Activated CD4-positive, alpha-beta T cell treated with anti-CD3 and anti-CD28 coated beads for 36 hours (primary cell): ENCODE measurements at regions not wholly inside any gene's neighbourhood (a gene's known extent, or its start where the extent isn't known, plus 50 kb on each side); places are given as distances from the start of the nearest gene placed in this dataset.
"Not testable (repeated sequence)": the region's sequence is repeated elsewhere in the genome, so short reads cannot be mapped to it uniquely, and the experiment has no call there.

Experiments
- ATAC-seq: fragments of 200-7000 bp; cut with Tn5 transposase; one replicate; pipeline ENCODE4 v1.10.0; 2021; ENCODE audit warnings: mild to moderate bottlenecking, moderate library complexity
- CTCF ChIA-PET: fragments of 350-600 bp; sonication (Branson Sonifier 250); formaldehyde crosslinking; loops from one replicate; lab custom pipeline; 2021; ENCODE audit warnings: antibody characterized with exemption; lab: Charles Lee
- POLR2A ChIA-PET: fragments of 350-600 bp; sonication (Branson Sonifier 250); formaldehyde crosslinking; loops from one replicate; lab custom pipeline; 2021; ENCODE audit warnings: antibody characterized with exemption, inconsistent platforms; lab: Charles Lee
- DNase-seq: peaks from one replicate; pipeline ENCODE4 v3.0.0-alpha.2; 2020
- H3K27ac Mint-ChIP-seq: one replicate; pipeline ENCODE4 v1.8.0; 2021; ENCODE audit warnings: mixed read lengths
- H3K27me3 Mint-ChIP-seq: one replicate; pipeline ENCODE4 v1.8.0; 2021; ENCODE audit warnings: mixed read lengths
- H3K36me3 Mint-ChIP-seq: one replicate; pipeline ENCODE4 v1.8.0; 2021; ENCODE audit warnings: low read depth, mixed read lengths
- H3K4me1 Mint-ChIP-seq: one replicate; pipeline ENCODE4 v1.8.0; 2021; ENCODE audit warnings: mixed read lengths
- H3K4me3 Mint-ChIP-seq: one replicate; pipeline ENCODE4 v1.8.0; 2021; ENCODE audit warnings: mild to moderate bottlenecking, moderate library complexity, mixed read lengths
- H3K9me3 Mint-ChIP-seq: one replicate; pipeline ENCODE4 v1.8.0; 2021; ENCODE audit warnings: low read depth, mixed read lengths
- intact Hi-C, 2 experiments: fragments of 100-400 bp; cut with DNase I in 1 of 2; cut with micrococcal nuclease in 1 of 2; formaldehyde crosslinking; loops; one replicate each; pipeline versions ENCODE4 v1.14.2 to v1.15.1; 2022 to 2024; cut with DNase I, micrococcal nuclease

DNA sequence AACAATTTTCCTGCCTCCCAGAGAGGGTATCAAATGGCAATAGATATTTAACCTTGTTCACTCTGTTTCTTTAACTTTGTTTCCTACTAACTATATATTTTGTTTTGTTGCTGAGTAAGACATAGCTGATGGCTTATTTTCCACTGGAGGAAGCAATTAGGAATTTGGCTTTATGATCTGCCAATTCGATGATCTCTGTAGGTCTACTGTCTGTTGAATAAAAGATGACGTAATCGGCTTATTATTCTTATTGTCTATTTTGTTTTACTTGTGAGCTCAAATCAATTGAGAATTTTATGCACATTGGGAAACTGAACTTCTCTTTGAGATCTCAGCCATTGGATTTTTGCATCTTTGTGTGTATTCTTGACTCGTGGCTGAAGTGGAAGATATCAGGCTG lies 862.6 kb downstream of the EFNB2 start:
- intact Hi-C loops, result no loop called here
- no peaks in the 10 kb centered on the region for H3K4me1 Mint-ChIP-seq

DNA sequence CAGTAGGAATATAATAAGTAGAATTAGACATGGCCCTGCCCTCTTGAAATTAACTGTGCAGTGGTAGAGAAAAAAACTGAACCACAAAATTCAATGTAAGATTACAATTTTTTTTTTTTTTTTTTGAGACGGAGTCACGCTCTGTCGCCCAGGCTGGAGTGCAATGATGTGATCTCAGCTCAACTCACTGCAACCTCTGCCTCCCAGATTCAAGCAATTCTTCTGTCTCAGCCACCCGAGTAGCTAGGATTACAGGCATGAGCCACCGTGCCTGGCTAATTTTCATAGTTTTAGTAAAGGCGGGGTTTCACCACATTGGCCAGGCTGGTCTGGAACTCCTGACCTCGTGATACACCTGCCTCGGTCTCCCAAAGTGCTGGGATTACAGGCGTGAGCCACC lies 864.3 kb downstream of the EFNB2 start:
- H3K4me1 Mint-ChIP-seq, H3K27ac Mint-ChIP-seq, DNase-seq, H3K27me3 Mint-ChIP-seq, H3K9me3 Mint-ChIP-seq, ATAC-seq, CTCF ChIA-PET, POLR2A ChIA-PET, H3K36me3 Mint-ChIP-seq, H3K4me3 Mint-ChIP-seq, intact Hi-C loops: not testable (repeated sequence)

More for the DNA sequence above, 862.6 kb downstream of the EFNB2 start:
- POLR2A ChIA-PET, result no interaction called here
- DNase-seq, result no peak
- no peak overlapping the region for H3K27ac Mint-ChIP-seq
- H3K27me3 Mint-ChIP-seq, result no peaks in the 10 kb centered on the region
- CTCF ChIA-PET, result no interaction called here
- ATAC-seq, result no peak
- no peaks in the 10 kb centered on the region for H3K9me3 Mint-ChIP-seq
- H3K4me3 Mint-ChIP-seq, result no peak overlapping the region
- no peaks in the 10 kb centered on the region for H3K36me3 Mint-ChIP-seq

DNA sequence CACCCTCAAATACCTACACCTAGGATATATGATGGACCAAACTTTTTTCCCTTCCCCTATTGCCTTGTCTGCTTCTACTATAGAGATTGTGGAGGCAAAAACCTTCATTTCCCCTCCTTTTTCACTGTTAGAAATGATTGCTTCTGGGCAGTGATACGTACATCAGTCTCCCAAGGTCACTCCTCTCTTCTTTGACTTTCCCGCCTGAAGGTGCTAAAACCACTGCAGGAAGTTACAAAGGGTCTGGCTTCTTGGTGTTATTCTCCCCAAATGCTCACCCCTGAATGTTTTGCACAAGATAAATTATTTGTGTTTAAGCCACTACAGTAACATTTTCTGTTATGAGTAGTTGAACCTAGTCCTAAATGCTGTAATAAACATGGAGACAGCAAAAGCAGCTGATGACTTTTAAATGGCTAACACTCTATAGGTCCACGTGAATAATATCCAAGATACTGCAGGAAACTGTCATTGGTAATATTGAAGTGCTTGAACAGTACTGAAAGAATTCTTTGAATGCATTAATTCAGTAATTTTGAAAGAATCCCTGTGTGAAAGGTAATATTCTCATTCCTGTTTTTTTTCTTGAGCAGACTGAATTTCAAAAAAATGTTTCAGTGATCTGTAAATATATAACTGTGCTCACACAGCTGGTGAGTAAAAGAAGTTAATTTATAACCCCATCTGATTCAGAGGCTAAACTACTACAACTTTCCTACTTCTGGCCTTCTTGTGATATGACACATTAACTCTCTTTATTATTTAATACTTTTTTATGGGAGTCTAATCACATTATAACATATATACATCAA lies 865.1 kb downstream of the EFNB2 start:
- POLR2A ChIA-PET, result no interaction called here
- Mint-ChIP-seq H3K4me3 (no peak overlapping the region), H3K36me3 (no peaks in the 10 kb centered on the region), H3K4me1 (no peaks in the 10 kb centered on the region), H3K27me3 (no peaks in the 10 kb centered on the region), H3K9me3 (no peaks in the 10 kb centered on the region), H3K27ac (no peak overlapping the region)
- no peak for ATAC-seq
- CTCF ChIA-PET, result interaction anchor here (1.2 kb wide), 1 partner anchor 9 kb away, joined by 4 read pairs; no protein-coding TSS in a partner anchor
- intact Hi-C loops, result no loop called here
- DNase-seq, result no peak

DNA sequence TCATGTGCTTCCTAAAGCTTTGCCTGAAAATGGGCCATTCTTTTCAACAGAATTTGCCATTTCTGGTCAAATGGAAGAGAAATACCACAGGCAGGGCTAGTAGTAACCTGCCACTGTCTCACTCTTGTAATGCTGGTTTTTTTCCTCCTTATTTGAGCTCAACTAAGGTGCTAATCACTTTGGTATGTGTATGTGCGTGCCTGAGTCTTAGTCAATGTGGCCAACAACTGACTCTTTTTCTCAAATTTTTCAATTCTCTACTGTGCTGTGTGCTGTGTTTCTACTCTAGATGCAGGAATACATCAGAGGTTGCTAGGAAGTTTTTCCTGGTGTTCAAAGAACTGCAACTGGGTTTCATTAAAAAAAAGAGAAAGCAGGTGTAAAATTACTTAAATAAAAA lies 870.2 kb downstream of the EFNB2 start:
- intact Hi-C loops, result no loop called here
- CTCF ChIA-PET, result interaction anchor here (1.1 to 1.4 kb wide), 2 partner anchors 12 to 43 kb away, joined by 3 read pairs; no protein-coding TSS in a partner anchor
- peaks cover 1% of the 10 kb centered on the region for H3K9me3 Mint-ChIP-seq
- H3K4me1 Mint-ChIP-seq, result no peaks in the 10 kb centered on the region
- no peaks in the 10 kb centered on the region for H3K36me3 Mint-ChIP-seq
- H3K27me3 Mint-ChIP-seq, result no peaks in the 10 kb centered on the region
- DNase-seq (no peak), ATAC-seq (no peak)
- H3K4me3 Mint-ChIP-seq, result no peak overlapping the region
- POLR2A ChIA-PET, result no interaction called here
- no peak overlapping the region for H3K27ac Mint-ChIP-seq

DNA sequence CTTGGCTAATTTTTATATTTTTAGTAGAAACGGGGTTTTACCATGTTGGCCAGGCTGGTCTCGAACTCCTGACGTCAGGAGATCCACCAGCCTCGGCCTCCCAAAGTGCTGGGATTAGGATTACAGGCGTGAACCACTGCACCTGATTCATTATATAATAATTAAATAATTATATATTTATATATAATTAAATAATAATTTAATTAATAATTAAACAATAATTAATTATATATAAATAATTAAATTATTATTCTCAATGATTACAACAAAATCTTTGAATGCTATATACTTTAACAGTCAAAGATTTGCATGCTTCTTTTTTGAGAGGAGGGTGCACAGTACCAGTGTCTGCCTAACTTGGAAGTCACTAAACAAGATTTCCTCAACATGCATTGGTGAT lies 872.3 kb downstream of the EFNB2 start:
- H3K27ac Mint-ChIP-seq, result no peak overlapping the region
- intact Hi-C loops, result no loop called here
- no peaks in the 10 kb centered on the region for H3K4me1 Mint-ChIP-seq
- H3K9me3 Mint-ChIP-seq, result peaks cover 1% of the 10 kb centered on the region
- no peaks in the 10 kb centered on the region for H3K27me3 Mint-ChIP-seq
- ATAC-seq (no peak), DNase-seq (no peak)
- H3K4me3 Mint-ChIP-seq, result no peak overlapping the region
- H3K36me3 Mint-ChIP-seq, result no peaks in the 10 kb centered on the region
- POLR2A ChIA-PET, result no interaction called here
- CTCF ChIA-PET, result no interaction called here

DNA sequence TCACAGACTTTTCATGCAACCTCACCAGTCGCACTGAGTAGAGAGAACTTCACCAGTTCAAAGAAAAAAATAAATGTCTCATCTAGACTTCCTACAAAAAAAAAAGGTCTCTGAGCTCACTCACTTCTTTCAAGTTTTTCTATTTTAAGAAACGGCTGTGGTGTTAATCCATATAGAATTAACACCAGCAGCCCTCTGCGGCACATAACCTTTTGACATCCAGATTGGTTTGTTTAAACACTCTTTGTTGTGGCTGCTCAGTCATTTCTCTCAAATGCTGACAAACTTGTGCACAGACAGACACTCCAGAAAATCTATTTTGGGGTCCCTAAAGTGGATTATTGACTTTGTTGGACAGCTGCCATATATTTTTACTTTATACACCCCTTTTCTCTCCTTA lies 874.9 kb downstream of the EFNB2 start:
- ChIA-PET POLR2A (no interaction called here), CTCF (no interaction called here)
- H3K4me1 Mint-ChIP-seq, result no peaks in the 10 kb centered on the region
- ATAC-seq, result no peak
- intact Hi-C loops, result no loop called here
- H3K27me3 Mint-ChIP-seq, result no peaks in the 10 kb centered on the region
- peaks cover 1% of the 10 kb centered on the region for H3K9me3 Mint-ChIP-seq
- no peak overlapping the region for H3K4me3 Mint-ChIP-seq
- H3K27ac Mint-ChIP-seq, result no peak overlapping the region
- no peaks in the 10 kb centered on the region for H3K36me3 Mint-ChIP-seq
- DNase-seq, result no peak

DNA sequence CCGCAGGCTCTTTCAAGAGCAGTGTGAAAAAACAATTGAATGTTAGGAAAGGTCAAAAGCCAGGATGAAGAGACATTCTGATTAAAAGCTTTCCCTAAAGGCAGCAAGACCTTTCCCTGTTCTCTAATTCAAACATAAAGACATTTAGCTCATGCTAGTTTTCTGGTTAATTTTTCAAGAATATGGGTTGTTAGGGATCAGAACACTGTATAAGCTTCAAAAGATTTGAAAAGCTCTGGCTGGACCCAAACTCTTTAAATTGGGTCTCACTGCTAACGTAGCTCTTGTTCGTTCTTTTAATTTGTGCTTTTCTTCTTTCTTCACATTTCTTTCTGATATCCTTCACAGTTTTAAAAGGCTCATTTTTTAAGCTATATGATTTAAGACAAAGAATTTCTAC lies 877.0 kb downstream of the EFNB2 start:
- Mint-ChIP-seq H3K4me3 (no peak overlapping the region), H3K27me3 (no peaks in the 10 kb centered on the region), H3K9me3 (peaks cover under 1% of the 10 kb centered on the region), H3K36me3 (no peaks in the 10 kb centered on the region), H3K27ac (no peak overlapping the region), H3K4me1 (no peaks in the 10 kb centered on the region)
- ATAC-seq (no peak), DNase-seq (no peak)
- intact Hi-C loops, result no loop called here
- ChIA-PET CTCF (no interaction called here), POLR2A (no interaction called here)

DNA sequence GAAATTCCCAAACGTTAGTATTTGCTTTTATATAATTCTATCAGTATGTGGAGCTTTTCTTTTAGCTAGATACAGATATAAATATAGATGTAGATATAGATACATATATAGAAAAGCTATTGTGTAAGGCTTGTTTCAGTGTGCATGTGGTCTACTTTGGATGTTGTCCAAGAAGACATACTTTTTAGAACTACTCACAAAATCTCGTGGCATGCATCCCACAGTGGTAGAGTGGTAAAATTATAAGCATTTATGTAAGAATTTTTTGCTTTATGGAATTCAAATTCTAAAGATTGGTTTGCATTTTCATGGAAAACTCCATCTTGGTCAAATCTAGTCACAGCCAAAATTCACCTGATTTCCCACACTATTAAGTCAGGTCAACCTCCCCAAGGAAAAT lies 880.4 kb downstream of the EFNB2 start:
- no peak overlapping the region for H3K27ac Mint-ChIP-seq
- ChIA-PET POLR2A (no interaction called here), CTCF (no interaction called here)
- H3K27me3 Mint-ChIP-seq, result no peaks in the 10 kb centered on the region
- intact Hi-C loops, result no loop called here
- no peak overlapping the region for H3K4me3 Mint-ChIP-seq
- no peaks in the 10 kb centered on the region for H3K36me3 Mint-ChIP-seq
- H3K4me1 Mint-ChIP-seq, result no peaks in the 10 kb centered on the region
- H3K9me3 Mint-ChIP-seq, result peaks cover 2% of the 10 kb centered on the region
- no peak for DNase-seq
- no peak for ATAC-seq

DNA sequence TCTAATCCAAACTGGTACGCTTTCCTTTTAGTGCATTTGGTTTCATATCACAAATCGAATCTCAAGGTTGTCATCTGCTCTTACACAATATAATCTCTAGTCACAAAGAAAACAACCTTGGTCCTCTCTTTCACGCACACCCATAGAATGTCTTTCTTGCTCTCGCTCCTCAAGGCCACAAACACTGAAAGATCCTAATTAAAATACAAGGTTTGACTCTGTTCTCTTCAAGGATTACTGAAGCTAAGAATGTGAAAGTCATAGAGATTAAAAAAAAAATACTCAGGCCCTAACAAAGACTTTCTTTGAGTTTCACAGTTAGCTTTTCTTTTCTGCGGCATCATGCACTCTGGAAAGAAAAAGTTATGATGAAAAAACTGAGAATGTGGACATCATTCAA lies 891.5 kb downstream of the EFNB2 start:
- no peak overlapping the region for H3K4me3 Mint-ChIP-seq
- intact Hi-C loops, result no loop called here
- DNase-seq (no peak), ATAC-seq (no peak)
- H3K4me1 Mint-ChIP-seq, result no peaks in the 10 kb centered on the region
- H3K36me3 Mint-ChIP-seq, result no peaks in the 10 kb centered on the region
- H3K27ac Mint-ChIP-seq, result no peak overlapping the region
- H3K9me3 Mint-ChIP-seq, result peaks cover 13% of the 10 kb centered on the region
- ChIA-PET POLR2A (no interaction called here), CTCF (interaction anchor here (0.6 kb wide), 1 partner anchor 1095 kb away, joined by 3 read pairs; no protein-coding TSS in a partner anchor)
- H3K27me3 Mint-ChIP-seq, result no peaks in the 10 kb centered on the region

DNA sequence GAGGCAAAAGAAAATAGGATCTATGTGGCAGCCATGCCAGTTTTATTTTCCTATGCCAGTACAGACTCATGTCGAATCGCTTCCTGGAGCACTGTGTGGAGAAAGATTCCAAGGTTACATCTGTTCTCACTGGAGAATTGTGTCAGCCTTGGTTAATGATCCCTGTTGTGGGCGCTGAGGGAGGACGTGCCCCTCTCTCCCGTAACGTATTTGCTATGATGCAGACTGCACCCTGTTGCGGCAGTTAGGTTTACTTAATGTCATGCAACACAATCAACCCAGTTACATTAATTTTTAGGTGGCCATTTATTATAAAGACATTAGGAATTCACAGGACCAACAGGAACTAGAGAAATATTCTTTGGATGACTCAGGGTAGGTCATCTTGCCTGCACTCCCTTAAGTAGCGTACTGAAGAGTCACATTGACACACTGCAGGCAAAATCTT lies 892.9 kb downstream of the EFNB2 start:
- no peaks in the 10 kb centered on the region for H3K27me3 Mint-ChIP-seq
- H3K36me3 Mint-ChIP-seq, result no peaks in the 10 kb centered on the region
- POLR2A ChIA-PET, result no interaction called here
- ATAC-seq (no peak), DNase-seq (no peak)
- no peak overlapping the region for H3K4me3 Mint-ChIP-seq
- CTCF ChIA-PET, result no interaction called here
- intact Hi-C loops, result no loop called here
- H3K4me1 Mint-ChIP-seq, result no peaks in the 10 kb centered on the region
- H3K9me3 Mint-ChIP-seq, result peaks cover 3% of the 10 kb centered on the region
- no peak overlapping the region for H3K27ac Mint-ChIP-seq

DNA sequence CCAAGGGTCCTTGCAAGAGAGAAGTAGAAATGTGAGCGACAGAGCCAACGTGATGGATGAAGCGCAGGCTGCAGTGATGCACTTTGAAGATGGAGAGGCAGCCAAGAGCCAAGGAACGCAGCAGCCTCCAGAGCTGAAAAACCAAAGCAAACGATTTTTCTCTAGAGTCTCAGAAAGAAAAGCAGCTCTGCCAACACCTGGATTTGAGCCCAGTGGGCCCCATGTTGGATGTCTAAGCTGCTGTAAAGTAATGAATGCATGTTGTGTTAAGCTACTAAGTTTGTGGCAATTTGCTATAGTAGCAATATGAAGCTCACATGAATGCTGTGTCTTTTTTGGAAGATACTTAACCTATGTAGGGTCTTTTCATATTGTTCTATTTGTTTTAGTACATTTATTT lies 894.3 kb downstream of the EFNB2 start:
- intact Hi-C loops, result no loop called here
- H3K27ac Mint-ChIP-seq, result no peak overlapping the region
- H3K27me3 Mint-ChIP-seq, result no peaks in the 10 kb centered on the region
- ChIA-PET POLR2A (no interaction called here), CTCF (no interaction called here)
- no peaks in the 10 kb centered on the region for H3K36me3 Mint-ChIP-seq
- DNase-seq, result no peak
- no peak overlapping the region for H3K4me3 Mint-ChIP-seq
- ATAC-seq, result no peak
- H3K4me1 Mint-ChIP-seq, result no peaks in the 10 kb centered on the region
- H3K9me3 Mint-ChIP-seq, result peaks cover 3% of the 10 kb centered on the region

DNA sequence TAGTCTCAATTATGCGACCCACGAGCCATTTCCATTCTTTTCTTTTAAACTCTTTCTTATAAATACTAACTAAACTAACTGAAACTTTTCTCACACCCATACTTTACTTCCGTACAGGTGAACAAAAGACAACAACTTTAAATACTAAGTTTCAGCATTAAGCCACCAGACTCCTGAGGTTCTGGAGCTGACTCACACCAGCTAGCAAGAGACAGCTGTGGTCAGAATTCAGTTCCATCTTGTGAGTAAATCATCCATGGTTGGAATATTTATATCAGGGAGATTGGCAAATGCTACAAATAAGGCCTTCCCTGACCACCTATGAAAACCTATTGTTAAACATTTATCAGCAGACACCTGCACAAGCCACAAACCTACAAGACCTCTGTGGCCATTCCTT lies 897.0 kb downstream of the EFNB2 start:
- no peaks in the 10 kb centered on the region for H3K4me1 Mint-ChIP-seq
- no peaks in the 10 kb centered on the region for H3K27me3 Mint-ChIP-seq
- ChIA-PET CTCF (no interaction called here), POLR2A (no interaction called here)
- H3K4me3 Mint-ChIP-seq, result no peak overlapping the region
- H3K27ac Mint-ChIP-seq, result no peak overlapping the region
- no peaks in the 10 kb centered on the region for H3K36me3 Mint-ChIP-seq
- ATAC-seq (no peak), DNase-seq (no peak)
- intact Hi-C loops, result no loop called here
- H3K9me3 Mint-ChIP-seq, result peaks cover 3% of the 10 kb centered on the region
